Body of pancreas (tissue), 4 donors: ENCODE measurements at regions not wholly inside any gene's neighbourhood (a gene's known extent, or its start where the extent isn't known, plus 50 kb on each side); places are given as distances from the start of the nearest gene placed in this dataset.

Experiments
- CTCF ChIP-seq, 7 experiments: fragments of 450-650 bp in 4 of 7; fragments of 200-600 bp in 3 of 7; sonication (generic) in 3 of 7; IDR thresholded peaks; one replicate each; pipeline ENCODE4 v1.5.1; 2016 to 2019; ENCODE audit warnings: antibody characterized with exemption in 7 of 7
- POLR2A ChIP-seq, 3 donors: fragments of 450-650 bp; IDR thresholded peaks; one replicate each; pipeline ENCODE4 v1.6.1; 2016; ENCODE audit warnings: antibody characterized with exemption in 3 of 3, mild to moderate bottlenecking in 2 of 3

- TF ChIP-seq CTCF (IDR thresholded peaks at IDR 0.05), result no peak
- no peak for TF ChIP-seq POLR2A (IDR thresholded peaks at IDR 0.05)
Observed at GRCh38 chr17:83176623-83177583, 97.5 kb downstream of the METRNL start.
